Gastroesophageal sphincter (tissue), 3 donors: ENCODE measurements at regions not wholly inside any gene's neighbourhood (a gene's known extent, or its start where the extent isn't known, plus 50 kb on each side); places are given as distances from the start of the nearest gene placed in this dataset.
"Not testable (repeated sequence)": the region's sequence is repeated elsewhere in the genome, so short reads cannot be mapped to it uniquely, and the experiment has no call there.

Source experiments
- POLR2A ChIP-seq, 2 donors: fragments of 450-650 bp; IDR thresholded peaks; one replicate each; pipeline ENCODE4 v1.6.1; 2017; ENCODE audit warnings: antibody characterized with exemption in 2 of 2, mild to moderate bottlenecking in 2 of 2, moderate library complexity in 1 of 2
- TF ChIP-seq, protein P1 (sequence below), 4 experiments: fragments of 200-600 bp in 2 of 4; fragments of 450-650 bp in 2 of 4; sonication (generic) in 1 of 4; IDR thresholded peaks; one replicate each; pipeline ENCODE4 v1.5.1; 2017 to 2019; ENCODE audit warnings: antibody characterized with exemption in 4 of 4, mild to moderate bottlenecking in 2 of 4, moderate library complexity in 2 of 4

DNA sequence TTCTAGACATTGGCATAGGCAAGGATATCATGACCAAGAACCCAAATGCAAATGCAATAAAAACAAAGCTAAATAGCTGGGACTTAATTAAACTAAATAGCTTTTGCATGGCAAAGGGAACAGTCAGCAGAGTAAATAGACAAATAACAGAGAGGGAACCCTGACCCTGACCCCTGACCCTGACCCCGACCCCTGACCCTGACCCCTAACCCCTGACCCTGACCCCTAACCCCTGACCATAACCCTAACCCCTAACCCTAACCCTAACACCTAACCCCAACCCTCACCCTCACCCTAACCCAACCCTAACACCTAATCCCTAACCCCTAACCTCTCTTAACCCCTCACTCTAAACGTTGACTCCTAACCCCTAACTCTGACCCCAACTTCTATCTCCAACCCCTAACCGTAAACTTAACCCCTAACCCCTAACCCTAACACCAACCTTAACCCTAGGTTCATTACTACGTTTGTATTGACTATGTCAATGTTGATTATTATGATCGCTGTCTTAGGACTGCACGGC lies 189.7 kb downstream of the CCT8L2 start:
- TF ChIP-seq, protein P1, sequence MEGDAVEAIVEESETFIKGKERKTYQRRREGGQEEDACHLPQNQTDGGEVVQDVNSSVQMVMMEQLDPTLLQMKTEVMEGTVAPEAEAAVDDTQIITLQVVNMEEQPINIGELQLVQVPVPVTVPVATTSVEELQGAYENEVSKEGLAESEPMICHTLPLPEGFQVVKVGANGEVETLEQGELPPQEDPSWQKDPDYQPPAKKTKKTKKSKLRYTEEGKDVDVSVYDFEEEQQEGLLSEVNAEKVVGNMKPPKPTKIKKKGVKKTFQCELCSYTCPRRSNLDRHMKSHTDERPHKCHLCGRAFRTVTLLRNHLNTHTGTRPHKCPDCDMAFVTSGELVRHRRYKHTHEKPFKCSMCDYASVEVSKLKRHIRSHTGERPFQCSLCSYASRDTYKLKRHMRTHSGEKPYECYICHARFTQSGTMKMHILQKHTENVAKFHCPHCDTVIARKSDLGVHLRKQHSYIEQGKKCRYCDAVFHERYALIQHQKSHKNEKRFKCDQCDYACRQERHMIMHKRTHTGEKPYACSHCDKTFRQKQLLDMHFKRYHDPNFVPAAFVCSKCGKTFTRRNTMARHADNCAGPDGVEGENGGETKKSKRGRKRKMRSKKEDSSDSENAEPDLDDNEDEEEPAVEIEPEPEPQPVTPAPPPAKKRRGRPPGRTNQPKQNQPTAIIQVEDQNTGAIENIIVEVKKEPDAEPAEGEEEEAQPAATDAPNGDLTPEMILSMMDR (IDR thresholded peaks at IDR 0.05): not testable (repeated sequence)
- not testable (repeated sequence) for TF ChIP-seq POLR2A (IDR thresholded peaks at IDR 0.05)
